GM21619 (cell line): ENCODE measurements at regions not wholly inside any gene's neighbourhood (a gene's known extent, or its start where the extent isn't known, plus 50 kb on each side); places are given as distances from the start of the nearest gene placed in this dataset.
"Not testable (repeated sequence)": the region's sequence is repeated elsewhere in the genome, so short reads cannot be mapped to it uniquely, and the experiment has no call there.

Experiments used
- ATAC-seq: cut with Tn5 transposase; IDR thresholded peaks from one replicate; pipeline ENCODE4 v1.9.1; 2021; ENCODE audit not compliant: unreplicated experiment

DNA sequence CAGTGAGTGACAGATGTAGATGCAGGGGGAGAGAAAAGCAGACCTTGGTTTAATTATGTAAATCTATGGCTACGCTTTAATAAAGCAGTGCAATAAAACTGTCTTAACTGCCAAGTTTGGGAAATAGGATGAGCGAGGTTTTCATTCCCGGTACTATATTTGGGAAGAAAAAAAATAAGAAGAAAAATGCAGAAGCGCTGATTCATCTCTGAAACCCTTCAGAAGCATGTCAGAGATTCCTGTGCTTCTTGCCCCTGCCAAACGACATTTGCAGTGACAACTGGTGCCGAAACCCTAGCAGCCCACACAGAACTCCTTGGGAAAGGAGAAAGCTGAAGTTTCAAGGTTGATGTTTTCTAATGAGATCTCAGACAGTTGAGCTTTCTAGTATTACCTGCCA lies 380.7 kb downstream of the REEP3 start:
- no peak for ATAC-seq

DNA sequence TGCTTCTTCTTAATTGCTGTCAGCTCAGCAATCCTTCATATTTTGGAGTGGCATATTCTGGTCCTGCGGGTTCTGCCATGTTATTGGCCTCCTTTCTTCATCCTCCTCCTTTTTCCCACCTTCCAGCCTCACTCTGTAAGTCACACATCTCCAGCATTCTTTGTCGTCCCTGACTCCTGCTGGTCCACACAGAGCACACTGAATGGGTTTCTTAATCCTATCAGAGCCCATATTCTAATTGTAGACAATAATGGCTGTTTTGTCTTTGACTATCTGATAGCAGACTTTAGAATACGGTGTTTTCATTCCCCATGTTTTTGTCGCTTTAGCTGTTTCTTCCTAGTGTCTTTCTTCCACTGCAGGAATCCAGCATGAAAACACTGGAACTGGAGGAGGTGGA lies 389.6 kb downstream of the REEP3 start:
- ATAC-seq: no peak

DNA sequence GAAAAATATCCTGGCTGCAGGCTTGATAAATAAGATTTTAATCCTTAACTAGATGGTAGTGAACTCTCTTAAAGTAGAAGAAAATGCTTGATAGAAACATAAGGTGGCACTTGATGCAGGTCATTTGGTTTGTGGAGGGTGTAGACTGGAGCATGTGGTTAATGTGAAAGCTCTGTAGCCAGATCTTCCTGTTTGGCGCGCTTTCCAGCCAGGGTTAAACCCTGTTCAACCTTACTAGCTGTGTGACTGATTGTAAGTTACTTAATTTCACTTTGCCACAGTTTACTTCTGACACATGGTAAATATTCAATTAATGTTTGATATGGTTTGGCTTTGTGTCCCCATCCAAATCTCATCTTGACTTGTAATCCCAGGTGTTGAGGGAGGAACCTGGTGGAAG lies 394.0 kb downstream of the REEP3 start:
- ATAC-seq: no peak

GRCh38 chr10:63917363-63917762 lies 396.2 kb downstream of the REEP3 start:
- ATAC-seq: no peak

DNA sequence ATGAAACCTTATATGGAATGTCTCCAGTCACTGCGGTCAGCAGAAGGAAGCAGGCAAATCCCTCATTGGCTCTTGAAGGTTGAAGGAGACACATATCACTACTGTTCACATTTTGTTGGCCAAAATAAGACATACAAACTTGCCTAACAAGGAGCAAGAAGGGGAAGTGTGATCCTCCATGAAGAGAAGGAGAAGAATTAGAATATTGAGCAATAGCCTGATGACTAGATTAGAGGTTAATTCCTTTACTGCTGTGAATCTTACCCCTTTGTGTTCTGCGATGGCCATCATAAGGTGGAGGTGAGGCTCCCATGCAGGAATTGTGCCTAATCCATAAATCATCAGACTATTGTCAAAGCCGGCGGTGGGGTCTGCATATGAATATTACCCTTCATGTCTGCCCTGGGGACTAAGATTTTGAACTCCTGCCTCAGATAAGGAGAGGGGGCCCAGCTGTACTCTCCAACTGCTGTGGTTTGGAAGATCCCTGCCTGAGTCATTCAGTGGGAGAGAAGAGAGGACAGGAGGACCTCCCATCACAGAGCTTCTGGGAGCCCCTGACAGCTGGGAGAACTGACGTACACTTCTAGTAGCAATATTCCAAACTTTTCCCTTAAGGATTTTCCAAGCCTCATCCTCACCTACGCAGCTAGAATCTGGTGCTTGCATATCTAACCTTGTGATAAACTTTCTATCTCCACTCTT lies 398.5 kb downstream of the REEP3 start:
- no peak for ATAC-seq

- no peak for ATAC-seq
Measured at GRCh38 chr10:63920926-63921325, 399.7 kb downstream of the REEP3 start.

GRCh38 chr10:63921908-63922467 lies 400.8 kb downstream of the REEP3 start:
- no peak for ATAC-seq

DNA sequence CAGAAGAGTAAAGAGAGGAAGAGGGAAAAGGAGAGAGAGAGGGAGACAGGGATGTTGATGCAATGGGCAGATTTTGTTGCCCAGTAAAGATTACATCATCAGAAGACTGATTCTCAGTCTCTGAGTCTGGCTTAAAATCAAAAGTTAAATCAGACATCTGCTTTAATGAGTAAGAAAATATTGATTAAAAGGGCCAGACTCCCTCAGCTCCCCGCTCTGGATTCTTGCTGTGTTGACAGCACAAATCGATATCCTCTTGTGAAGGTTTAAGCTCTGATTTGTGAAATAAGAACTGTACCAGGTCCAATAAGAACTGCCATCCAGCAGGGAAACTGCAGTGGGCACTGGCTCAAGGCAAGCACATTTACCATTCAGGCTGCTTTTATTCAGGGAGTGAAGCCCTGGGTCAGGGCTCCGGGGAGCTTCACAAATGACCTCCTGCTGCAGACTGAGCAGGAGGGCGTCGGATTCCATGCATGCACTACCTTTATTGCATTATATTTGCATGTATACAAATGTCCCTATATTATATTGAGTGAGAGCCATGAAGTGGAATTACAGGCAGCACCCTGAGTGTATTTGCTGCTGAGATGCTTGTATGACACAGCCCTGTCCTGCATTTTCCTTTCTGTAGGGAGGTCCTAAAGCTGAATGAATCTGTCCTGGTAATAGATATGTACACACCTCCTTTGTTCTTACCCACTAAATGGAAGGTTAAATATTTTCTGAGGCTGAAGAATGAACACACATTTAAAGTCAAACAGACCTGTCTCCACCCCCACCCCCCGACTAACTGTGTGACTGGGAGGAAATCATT lies 401.5 kb downstream of the REEP3 start:
- ATAC-seq: no peak

GRCh38 chr10:63929831-63930467 lies 408.7 kb downstream of the REEP3 start:
- no peak for ATAC-seq

GRCh38 chr10:63930584-63930983 lies 409.4 kb downstream of the REEP3 start:
- no peak for ATAC-seq

- no peak for ATAC-seq
Measured at GRCh38 chr10:63935705-63936104, 414.5 kb downstream of the REEP3 start.

- no peak for ATAC-seq
Measured at GRCh38 chr10:63940277-63940922, 419.2 kb downstream of the REEP3 start.

GRCh38 chr10:63964406-63964805 lies 443.2 kb downstream of the REEP3 start:
- no peak for ATAC-seq

DNA sequence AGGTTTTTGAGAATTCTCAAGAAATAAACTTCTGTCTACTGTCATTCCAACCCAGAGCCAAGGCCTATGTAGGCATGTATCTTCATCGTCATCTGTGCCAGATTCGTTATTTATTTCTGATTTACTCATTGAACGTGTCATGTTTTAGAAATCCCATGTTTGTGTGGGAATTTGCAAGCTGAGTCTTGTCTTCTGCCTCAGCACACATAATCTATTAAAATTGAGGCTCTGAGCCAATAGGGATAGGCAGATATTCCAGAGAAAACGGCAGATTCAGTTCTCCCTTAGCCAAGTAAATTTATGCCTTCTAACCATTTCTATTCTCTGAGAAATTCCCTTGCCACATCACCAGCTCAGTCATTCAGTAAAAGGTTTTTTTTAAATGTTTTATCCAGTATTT lies 444.6 kb downstream of the REEP3 start:
- ATAC-seq: no peak

DNA sequence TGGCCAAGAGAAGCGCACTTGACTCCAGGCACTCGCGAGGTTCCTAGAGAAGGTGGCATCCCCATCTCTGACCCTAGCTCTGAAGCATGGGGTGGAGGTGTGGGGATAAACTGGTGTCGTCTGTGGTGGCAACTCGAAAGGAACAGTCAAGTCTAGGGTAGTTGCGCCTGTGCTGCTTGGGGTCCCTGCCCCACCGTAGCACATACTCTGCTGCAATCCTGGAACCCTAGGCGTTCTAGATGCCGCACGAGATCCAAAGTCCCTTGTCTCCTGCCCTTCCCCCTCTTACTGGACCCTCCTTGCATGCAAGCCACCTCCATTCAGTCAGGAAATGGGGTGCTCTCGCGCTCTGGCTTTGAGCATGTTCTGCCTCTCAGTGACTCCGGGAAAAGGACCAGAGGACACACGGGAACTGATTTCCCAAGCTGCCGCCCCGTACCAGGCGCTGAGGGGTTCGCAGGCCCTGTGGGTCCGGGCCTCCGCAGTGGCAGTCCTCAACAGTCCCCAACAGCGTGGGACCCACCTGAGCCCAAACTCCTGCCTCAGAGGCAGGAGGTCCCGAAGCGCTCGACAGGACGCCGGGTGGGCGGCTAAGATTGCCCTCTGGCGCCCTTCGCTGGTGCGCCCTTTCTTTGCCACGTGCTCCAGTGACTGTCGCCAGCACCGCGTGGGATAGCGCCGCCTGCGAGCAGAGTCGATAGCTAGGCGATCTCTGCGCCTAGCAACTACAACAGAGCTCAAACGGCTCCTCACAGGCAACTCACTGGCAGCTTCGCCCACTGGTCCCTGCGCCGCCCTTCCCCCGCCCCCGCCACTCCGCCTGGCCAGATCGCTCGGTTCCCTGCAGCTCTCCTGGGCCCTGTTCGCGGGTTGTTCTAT lies 452.0 kb downstream of the REEP3 start:
- ATAC-seq: no peak

GRCh38 chr10:63976538-63976937 lies 455.3 kb downstream of the REEP3 start:
- peak; percentile 96 for ATAC-seq

DNA sequence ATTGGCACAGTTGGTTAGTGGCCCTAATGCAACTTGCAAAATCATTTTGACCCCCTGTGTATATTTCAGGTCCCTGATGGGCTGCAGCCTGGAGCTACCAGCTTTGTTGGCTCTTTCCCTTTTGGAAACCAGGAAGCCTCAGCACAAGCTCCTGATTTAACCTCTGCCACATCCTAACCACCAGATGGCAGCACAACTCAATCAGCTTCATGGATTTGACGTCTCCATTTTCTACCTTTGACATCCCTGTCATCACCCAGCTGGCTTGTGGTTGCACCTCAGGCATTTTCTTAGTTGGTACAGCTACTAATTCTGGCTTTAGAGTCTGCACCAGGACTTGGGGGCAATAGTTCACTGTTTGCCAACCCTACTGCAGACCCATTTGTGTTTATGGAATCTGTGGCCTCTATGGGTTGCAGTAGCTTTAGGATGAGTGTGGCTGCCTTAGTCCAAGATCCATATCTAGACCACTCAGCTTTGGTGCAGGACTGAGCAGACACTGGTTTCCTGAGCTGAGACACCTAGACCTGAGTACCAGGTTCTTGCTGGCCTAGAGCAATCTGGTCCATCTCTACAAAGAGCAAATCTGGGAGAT lies 456.2 kb downstream of the REEP3 start:
- peak; percentile 59 for ATAC-seq

- ATAC-seq: not testable (repeated sequence)
Measured at GRCh38 chr10:63980870-63981269, 459.7 kb downstream of the REEP3 start.

GRCh38 chr10:63984061-63984460 lies 462.9 kb downstream of the REEP3 start:
- not testable (repeated sequence) for ATAC-seq

GRCh38 chr10:63986536-63986935 lies 465.3 kb downstream of the REEP3 start:
- ATAC-seq: no peak
